ENCODE measurements at regions not wholly inside any gene's neighbourhood (a gene's known extent, or its start where the extent isn't known, plus 50 kb on each side); places are given as distances from the start of the nearest gene placed in this dataset.

GRCh38 chr9:20015427-20015931 is 226.6 kb upstream of the SLC24A2 start:
- Mint-ChIP-seq H3K36me3 (ENCODE audit: insufficient read depth) (peaks cover 3% of the 10 kb centered on the region), H3K9me3 (ENCODE audit: low read depth) (peaks cover 13% of the 10 kb centered on the region), H3K4me3 (ENCODE audit: low read depth) (no peak overlapping the region), H3K4me1 (ENCODE audit: low read depth) (no peaks in the 10 kb centered on the region), H3K27ac (no peak overlapping the region), H3K27me3 (no peaks in the 10 kb centered on the region)
- no peak for DNase-seq (ENCODE audit: low spot score, unreplicated experiment)
- no peak for TF ChIP-seq CTCF (IDR thresholded peaks at IDR 0.05; ENCODE audit: unreplicated experiment)

GRCh38 chr9:20014168-20014567 is 225.3 kb upstream of the SLC24A2 start:
- Mint-ChIP-seq H3K27me3 (no peaks in the 10 kb centered on the region), H3K36me3 (ENCODE audit: insufficient read depth) (peaks cover 3% of the 10 kb centered on the region), H3K27ac (no peak overlapping the region), H3K4me3 (ENCODE audit: low read depth) (no peak overlapping the region), H3K4me1 (ENCODE audit: low read depth) (no peaks in the 10 kb centered on the region), H3K9me3 (ENCODE audit: low read depth) (peaks cover 13% of the 10 kb centered on the region)
- TF ChIP-seq CTCF (IDR thresholded peaks at IDR 0.05; ENCODE audit: unreplicated experiment) = no peak
- no peak for DNase-seq (ENCODE audit: low spot score, unreplicated experiment)

- peaks cover 13% of the 10 kb centered on the region for H3K9me3 Mint-ChIP-seq (ENCODE audit: low read depth)
- no peak for DNase-seq (ENCODE audit: low spot score, unreplicated experiment)
- no peak for TF ChIP-seq CTCF (IDR thresholded peaks at IDR 0.05; ENCODE audit: unreplicated experiment)
- H3K27me3 Mint-ChIP-seq = no peaks in the 10 kb centered on the region
- H3K4me3 Mint-ChIP-seq (ENCODE audit: low read depth) = no peak overlapping the region
- peaks cover 3% of the 10 kb centered on the region for H3K36me3 Mint-ChIP-seq (ENCODE audit: insufficient read depth)
- no peaks in the 10 kb centered on the region for H3K4me1 Mint-ChIP-seq (ENCODE audit: low read depth)
- H3K27ac Mint-ChIP-seq = no peak overlapping the region
These were observed 223.4 kb upstream of the SLC24A2 start for GRCh38 chr9:20012232-20012631.

- no peaks in the 10 kb centered on the region for H3K4me1 Mint-ChIP-seq (ENCODE audit: low read depth)
- no peaks in the 10 kb centered on the region for H3K27me3 Mint-ChIP-seq
- H3K4me3 Mint-ChIP-seq (ENCODE audit: low read depth) = no peak overlapping the region
- peaks cover 3% of the 10 kb centered on the region for H3K36me3 Mint-ChIP-seq (ENCODE audit: insufficient read depth)
- H3K27ac Mint-ChIP-seq = no peak overlapping the region
- peaks cover 13% of the 10 kb centered on the region for H3K9me3 Mint-ChIP-seq (ENCODE audit: low read depth)
- DNase-seq (ENCODE audit: low spot score, unreplicated experiment) = no peak
- no peak for TF ChIP-seq CTCF (IDR thresholded peaks at IDR 0.05; ENCODE audit: unreplicated experiment)
These were observed 220.8 kb upstream of the SLC24A2 start for GRCh38 chr9:20009606-20010005.

- H3K27ac Mint-ChIP-seq = no peak overlapping the region
- no peaks in the 10 kb centered on the region for H3K36me3 Mint-ChIP-seq (ENCODE audit: insufficient read depth)
- no peak for TF ChIP-seq CTCF (IDR thresholded peaks at IDR 0.05; ENCODE audit: unreplicated experiment)
- no peaks in the 10 kb centered on the region for H3K9me3 Mint-ChIP-seq (ENCODE audit: low read depth)
- H3K4me3 Mint-ChIP-seq (ENCODE audit: low read depth) = no peak overlapping the region
- DNase-seq (ENCODE audit: low spot score, unreplicated experiment) = no peak
- H3K4me1 Mint-ChIP-seq (ENCODE audit: low read depth) = no peaks in the 10 kb centered on the region
- no peaks in the 10 kb centered on the region for H3K27me3 Mint-ChIP-seq
These were observed 213.2 kb upstream of the SLC24A2 start for GRCh38 chr9:20002011-20002410.
